Fibroblast of the aortic adventitia (primary cell): ENCODE measurements at regions not wholly inside any gene's neighbourhood (a gene's known extent, or its start where the extent isn't known, plus 50 kb on each side); places are given as distances from the start of the nearest gene placed in this dataset.

Source experiments
- DNase-seq: peaks from one replicate; pipeline ENCODE4 v3.0.0-alpha.2; 2010; ENCODE audit warnings: low read depth
- H3K4me3 ChIP-seq: 2 replicates; pipeline ENCODE4 v1.5.1; 2011; ENCODE audit warnings: low read depth, mild to moderate bottlenecking, control low read depth, low read length, moderate library complexity
- CTCF ChIP-seq: IDR thresholded peaks from 2 replicates; pipeline ENCODE4 v1.5.1; 2011; ENCODE audit warnings: mild to moderate bottlenecking, low read length, control low read depth, inconsistent platforms; ENCODE audit not compliant: insufficient read depth

GRCh38 chr10:10897400-10897799, 120.3 kb upstream of the CELF2 start:
- no peak for TF ChIP-seq CTCF
- no peak overlapping the region for H3K4me3 ChIP-seq
- peak; percentile 43 for DNase-seq

- DNase-seq: no peak
- TF ChIP-seq CTCF: no peak
- H3K4me3 ChIP-seq: no peak overlapping the region
Measured at GRCh38 chr10:10901906-10902305, 115.8 kb upstream of the CELF2 start.

- no peak for DNase-seq
- H3K4me3 ChIP-seq: no peak overlapping the region
- no peak for TF ChIP-seq CTCF
Measured at GRCh38 chr10:10902951-10903350, 114.7 kb upstream of the CELF2 start.

- no peak for DNase-seq
- TF ChIP-seq CTCF: no peak
- no peak overlapping the region for H3K4me3 ChIP-seq
Measured at GRCh38 chr10:10903620-10904019, 114.1 kb upstream of the CELF2 start.

- DNase-seq: no peak
- H3K4me3 ChIP-seq: no peak overlapping the region
- TF ChIP-seq CTCF: no peak
Measured at GRCh38 chr10:10910634-10911033, 107.0 kb upstream of the CELF2 start.

GRCh38 chr10:10911035-10911434, 106.6 kb upstream of the CELF2 start:
- H3K4me3 ChIP-seq: no peak overlapping the region
- TF ChIP-seq CTCF: no peak
- DNase-seq: no peak

GRCh38 chr10:10911471-10911921, 106.2 kb upstream of the CELF2 start:
- no peak for TF ChIP-seq CTCF
- peak overlapping the region; percentile 29 for H3K4me3 ChIP-seq
- DNase-seq: peak; percentile 94
